22Rv1 (cell line): ENCODE measurements at regions not wholly inside any gene's neighbourhood (a gene's known extent, or its start where the extent isn't known, plus 50 kb on each side); places are given as distances from the start of the nearest gene placed in this dataset.

Experiments used
- ZFX ChIP-seq: fragments of 450-650 bp; IDR thresholded peaks from 2 replicates; pipeline ENCODE4 v1.6.1; 2017; ENCODE audit warnings: antibody characterized with exemption, borderline replicate concordance
- TF ChIP-seq, protein P1 (sequence below): fragments of 450-650 bp; IDR thresholded peaks from 2 replicates; pipeline ENCODE4 v1.5.1; 2017; ENCODE audit warnings: mild to moderate bottlenecking

DNA sequence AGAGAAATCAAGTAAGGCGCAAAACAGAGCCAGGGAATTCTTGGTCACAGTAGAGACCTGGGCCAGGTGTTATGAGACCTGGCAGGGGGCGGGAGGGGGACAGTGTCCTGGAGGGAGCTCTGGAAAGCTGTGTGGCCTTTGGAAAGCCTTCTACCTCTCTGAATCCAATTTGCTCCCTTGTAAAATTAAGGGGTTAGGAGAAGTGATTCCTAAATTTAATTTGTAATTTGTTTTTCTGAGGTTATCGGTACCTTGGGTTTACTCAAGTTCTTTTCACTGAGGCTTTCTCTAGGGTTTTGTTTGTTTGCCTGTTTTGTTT, 920.8 kb downstream of the TYW1 start:
- TF ChIP-seq, protein P1, sequence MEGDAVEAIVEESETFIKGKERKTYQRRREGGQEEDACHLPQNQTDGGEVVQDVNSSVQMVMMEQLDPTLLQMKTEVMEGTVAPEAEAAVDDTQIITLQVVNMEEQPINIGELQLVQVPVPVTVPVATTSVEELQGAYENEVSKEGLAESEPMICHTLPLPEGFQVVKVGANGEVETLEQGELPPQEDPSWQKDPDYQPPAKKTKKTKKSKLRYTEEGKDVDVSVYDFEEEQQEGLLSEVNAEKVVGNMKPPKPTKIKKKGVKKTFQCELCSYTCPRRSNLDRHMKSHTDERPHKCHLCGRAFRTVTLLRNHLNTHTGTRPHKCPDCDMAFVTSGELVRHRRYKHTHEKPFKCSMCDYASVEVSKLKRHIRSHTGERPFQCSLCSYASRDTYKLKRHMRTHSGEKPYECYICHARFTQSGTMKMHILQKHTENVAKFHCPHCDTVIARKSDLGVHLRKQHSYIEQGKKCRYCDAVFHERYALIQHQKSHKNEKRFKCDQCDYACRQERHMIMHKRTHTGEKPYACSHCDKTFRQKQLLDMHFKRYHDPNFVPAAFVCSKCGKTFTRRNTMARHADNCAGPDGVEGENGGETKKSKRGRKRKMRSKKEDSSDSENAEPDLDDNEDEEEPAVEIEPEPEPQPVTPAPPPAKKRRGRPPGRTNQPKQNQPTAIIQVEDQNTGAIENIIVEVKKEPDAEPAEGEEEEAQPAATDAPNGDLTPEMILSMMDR, result no peak
- no peak for TF ChIP-seq ZFX
